RWPE2 (cell line): ENCODE measurements at regions not wholly inside any gene's neighbourhood (a gene's known extent, or its start where the extent isn't known, plus 50 kb on each side); places are given as distances from the start of the nearest gene placed in this dataset.

Source experiments
- ATAC-seq: fragments of 200-7000 bp; cut with Tn5 transposase; 3 replicates; pipeline ENCODE4 v1.9.1; 2021; ENCODE audit warnings: low read depth
- DNase-seq: peaks from one replicate; pipeline ENCODE4 v3.0.0-alpha.2; 2020; ENCODE audit warnings: low spot score
- H3K27ac ChIP-seq: fragments of 450-650 bp; 2 replicates; pipeline ENCODE4 v1.5.1; 2017; ENCODE audit warnings: mild to moderate bottlenecking; ENCODE audit not compliant: poor library complexity, severe bottlenecking
- H3K27me3 ChIP-seq: fragments of 250-450 bp; sonication (Bioruptor Pico); 2 replicates; pipeline ENCODE4 v1.5.1; 2021; ENCODE audit warnings: mild to moderate bottlenecking, moderate library complexity; ENCODE audit not compliant: insufficient read depth, poor library complexity, severe bottlenecking
- H3K36me3 ChIP-seq: fragments of 250-450 bp; sonication (Bioruptor Pico); 2 replicates; pipeline ENCODE4 v1.5.1; 2020; ENCODE audit warnings: low read depth, mild to moderate bottlenecking, moderate library complexity
- H3K4me1 ChIP-seq: fragments of 250-450 bp; sonication (Bioruptor Pico); 2 replicates; pipeline ENCODE4 v1.5.1; 2021; ENCODE audit warnings: mild to moderate bottlenecking, moderate library complexity; ENCODE audit not compliant: insufficient read depth, poor library complexity, severe bottlenecking
- H3K4me3 ChIP-seq: fragments of 250-450 bp; sonication (Bioruptor Pico); 2 replicates; pipeline ENCODE4 v1.5.1; 2021; ENCODE audit warnings: mild to moderate bottlenecking, moderate library complexity; ENCODE audit not compliant: severe bottlenecking
- H3K9me3 ChIP-seq: fragments of 250-450 bp; sonication (Bioruptor Pico); 2 replicates; pipeline ENCODE4 v1.5.1; 2021; ENCODE audit warnings: mild to moderate bottlenecking, moderate library complexity; ENCODE audit not compliant: severe bottlenecking
- CTCF ChIP-seq: fragments of 450-650 bp; IDR thresholded peaks from one replicate; pipeline ENCODE4 v1.5.1; 2017; ENCODE audit warnings: mild to moderate bottlenecking, moderate library complexity; ENCODE audit not compliant: poor library complexity, severe bottlenecking

- Histone ChIP-seq H3K9me3 (no peaks in the 10 kb centered on the region), H3K4me3 (no peak overlapping the region), H3K36me3 (no peaks in the 10 kb centered on the region), H3K4me1 (no peaks in the 10 kb centered on the region), H3K27me3 (no peaks in the 10 kb centered on the region), H3K27ac (no peak overlapping the region)
- no peak for DNase-seq
- ATAC-seq = no peak
- TF ChIP-seq CTCF = no peak
Measured at GRCh38 chr13:38606699-38607535, 80.0 kb upstream of the FREM2 start.

- DNase-seq = no peak
- H3K36me3 ChIP-seq = no peaks in the 10 kb centered on the region
- H3K27ac ChIP-seq = no peak overlapping the region
- peaks cover 1% of the 10 kb centered on the region for H3K9me3 ChIP-seq
- H3K4me1 ChIP-seq = no peaks in the 10 kb centered on the region
- no peak for ATAC-seq
- TF ChIP-seq CTCF = no peak
- H3K27me3 ChIP-seq = no peaks in the 10 kb centered on the region
- H3K4me3 ChIP-seq = no peak overlapping the region
Measured at GRCh38 chr13:38617936-38618335, 68.9 kb upstream of the FREM2 start.

DNA sequence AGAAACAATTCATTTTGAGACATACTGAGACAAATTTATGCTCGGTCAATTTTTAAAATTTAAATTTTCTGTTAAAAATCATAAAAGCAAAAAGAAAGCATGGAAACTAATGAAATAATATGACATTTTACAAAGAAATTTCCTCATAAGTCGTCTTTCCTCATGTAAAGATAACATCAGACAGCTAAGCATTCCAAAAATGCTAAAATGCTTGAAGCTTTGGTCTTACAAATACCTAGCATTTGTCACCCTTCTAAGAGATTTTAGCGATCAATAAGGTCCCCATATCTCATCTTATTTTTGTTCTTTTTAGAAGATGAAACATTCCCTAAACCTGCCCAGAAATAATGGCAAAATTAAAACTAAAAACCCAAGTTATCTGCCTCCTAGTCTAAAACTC is 68.5 kb upstream of the FREM2 start:
- Histone ChIP-seq H3K27me3 (no peaks in the 10 kb centered on the region), H3K9me3 (peaks cover 2% of the 10 kb centered on the region), H3K4me3 (no peak overlapping the region), H3K27ac (no peak overlapping the region), H3K36me3 (no peaks in the 10 kb centered on the region), H3K4me1 (no peaks in the 10 kb centered on the region)
- ATAC-seq = no peak
- TF ChIP-seq CTCF = no peak
- no peak for DNase-seq

GRCh38 chr13:38618881-38619280 is 68.0 kb upstream of the FREM2 start:
- Histone ChIP-seq H3K4me3 (no peak overlapping the region), H3K9me3 (peaks cover 2% of the 10 kb centered on the region), H3K27me3 (no peaks in the 10 kb centered on the region), H3K36me3 (no peaks in the 10 kb centered on the region), H3K4me1 (no peaks in the 10 kb centered on the region), H3K27ac (no peak overlapping the region)
- DNase-seq (no peak), ATAC-seq (no peak)
- no peak for TF ChIP-seq CTCF

- Histone ChIP-seq H3K4me1 (no peaks in the 10 kb centered on the region), H3K4me3 (no peak overlapping the region), H3K27me3 (no peaks in the 10 kb centered on the region), H3K9me3 (peaks cover 2% of the 10 kb centered on the region), H3K36me3 (no peaks in the 10 kb centered on the region), H3K27ac (no peak overlapping the region)
- DNase-seq (no peak), ATAC-seq (no peak)
- no peak for TF ChIP-seq CTCF
Measured at GRCh38 chr13:38620876-38621275, 66.0 kb upstream of the FREM2 start.
